HUES6 (cell line): ENCODE measurements at regions not wholly inside any gene's neighbourhood (a gene's known extent, or its start where the extent isn't known, plus 50 kb on each side); places are given as distances from the start of the nearest gene placed in this dataset.

ENCODE experiments used
- H3K27ac ChIP-seq: 2 replicates; pipeline ENCODE4 v1.7.0; 2013; ENCODE audit warnings: low read depth, mild to moderate bottlenecking, low read length, inconsistent platforms
- H3K27me3 ChIP-seq: 2 replicates; pipeline ENCODE4 v1.6.1; 2013; ENCODE audit warnings: low read length; ENCODE audit not compliant: control insufficient read depth, insufficient read depth
- H3K36me3 ChIP-seq: 2 replicates; pipeline ENCODE4 v1.6.1; 2013; ENCODE audit warnings: low read length; ENCODE audit not compliant: control insufficient read depth, insufficient read depth
- H3K4me1 ChIP-seq: 2 replicates; pipeline ENCODE4 v1.6.1; 2013; ENCODE audit warnings: low read length; ENCODE audit not compliant: control insufficient read depth, insufficient read depth
- H3K4me3 ChIP-seq: 2 replicates; pipeline ENCODE4 v1.5.1; 2013; ENCODE audit warnings: low read depth, low read length
- H3K9ac ChIP-seq: one replicate; pipeline ENCODE4 v1.6.1; 2013; ENCODE audit warnings: mild to moderate bottlenecking, low read length
- H3K9me3 ChIP-seq: 2 replicates; pipeline ENCODE4 v1.6.1; 2013; ENCODE audit warnings: low read depth, low read length; ENCODE audit not compliant: control insufficient read depth, insufficient read depth

DNA sequence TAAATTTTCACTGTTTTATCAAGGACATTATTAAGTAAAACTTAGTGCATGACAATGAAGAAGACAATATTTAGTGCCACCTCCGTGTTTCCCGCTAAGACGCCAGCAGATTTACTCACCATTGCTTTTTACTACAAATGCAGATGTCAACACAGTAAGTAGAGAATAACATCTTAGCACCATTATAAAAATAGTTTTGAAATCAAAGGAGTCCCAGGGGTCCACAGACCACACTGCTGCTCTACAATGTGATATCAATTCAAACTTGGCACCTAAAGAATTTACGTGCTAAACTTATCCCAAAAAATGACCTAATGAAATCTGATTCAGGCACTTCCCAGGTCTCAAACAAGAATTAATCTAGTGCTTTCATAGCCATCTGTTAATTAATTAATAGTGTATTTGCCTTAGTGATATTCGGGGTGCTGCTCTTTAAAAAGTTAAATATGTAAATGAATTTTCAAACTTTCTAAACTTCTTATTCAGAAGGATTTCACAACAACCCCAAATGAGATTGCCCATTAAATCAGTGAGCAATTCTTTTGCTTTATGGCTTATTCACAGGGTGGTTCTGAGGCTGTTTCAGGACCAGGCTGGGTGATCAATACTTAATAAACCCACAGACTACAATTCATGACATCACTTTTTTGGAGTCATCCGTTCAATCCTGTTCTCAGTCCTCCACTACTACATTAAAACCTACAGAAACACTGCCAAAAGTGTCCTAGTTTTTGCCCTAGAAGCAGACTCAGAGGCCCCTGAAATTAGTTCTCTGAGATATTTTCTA lies 161.3 kb upstream of the LMNTD1 start:
- H3K27me3 ChIP-seq: no peaks in the 10 kb centered on the region
- H3K36me3 ChIP-seq: no peaks in the 10 kb centered on the region
- H3K4me3 ChIP-seq: no peak overlapping the region
- H3K9ac ChIP-seq: no peak overlapping the region
- H3K27ac ChIP-seq: no peak overlapping the region
- H3K4me1 ChIP-seq: peaks cover 5% of the 10 kb centered on the region; the same call in 1 of the 2 replicates
- peaks cover 19% of the 10 kb centered on the region for H3K9me3 ChIP-seq

DNA sequence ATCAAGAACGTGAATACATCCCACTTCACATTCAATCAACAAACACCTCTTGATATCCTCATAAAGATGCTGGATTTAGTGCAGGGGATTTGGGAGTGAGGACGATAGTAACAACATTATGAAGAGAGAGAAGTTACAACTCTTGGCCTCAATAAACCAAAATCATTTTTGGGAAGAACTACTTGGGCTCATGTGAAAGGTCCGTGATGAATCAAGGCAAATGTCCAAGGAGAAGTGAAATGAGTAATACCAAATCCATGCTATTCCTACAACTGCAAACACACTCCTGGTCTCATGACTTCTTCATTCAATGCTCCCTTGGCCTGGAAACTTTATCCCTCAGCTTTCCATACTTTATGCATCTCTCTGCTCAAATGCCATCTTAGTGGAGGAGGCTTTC lies 162.0 kb upstream of the LMNTD1 start:
- no peak overlapping the region for H3K4me3 ChIP-seq
- no peak overlapping the region for H3K27ac ChIP-seq
- H3K9ac ChIP-seq: no peak overlapping the region
- peaks cover 18% of the 10 kb centered on the region for H3K9me3 ChIP-seq
- no peaks in the 10 kb centered on the region for H3K27me3 ChIP-seq
- peaks cover 5% of the 10 kb centered on the region; the same call in 1 of the 2 replicates for H3K4me1 ChIP-seq
- H3K36me3 ChIP-seq: no peaks in the 10 kb centered on the region

DNA sequence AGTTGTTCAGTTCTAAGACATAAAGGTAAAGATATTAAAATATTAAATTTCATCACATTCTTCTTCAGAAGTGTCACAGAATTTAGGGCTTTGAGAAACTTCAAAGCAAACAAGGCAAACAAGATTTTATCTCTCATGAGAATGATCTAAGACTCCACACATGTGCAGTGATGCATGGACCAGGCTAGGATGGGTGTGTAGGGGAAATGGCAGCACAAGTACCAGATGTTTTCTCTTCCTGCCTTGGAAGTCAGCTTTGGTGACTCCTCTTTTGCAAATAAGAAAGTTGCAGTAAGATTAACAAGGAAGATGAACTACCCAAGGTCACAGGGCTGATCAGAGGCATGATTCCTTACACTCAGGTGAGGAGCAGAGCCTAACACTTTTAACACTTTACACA lies 163.8 kb upstream of the LMNTD1 start:
- no peak overlapping the region for H3K27ac ChIP-seq
- no peaks in the 10 kb centered on the region for H3K27me3 ChIP-seq
- peaks cover 5% of the 10 kb centered on the region for H3K9me3 ChIP-seq
- no peaks in the 10 kb centered on the region for H3K36me3 ChIP-seq
- H3K9ac ChIP-seq: no peak overlapping the region
- H3K4me3 ChIP-seq: no peak overlapping the region
- H3K4me1 ChIP-seq: peaks cover 5% of the 10 kb centered on the region; the same call in 1 of the 2 replicates

DNA sequence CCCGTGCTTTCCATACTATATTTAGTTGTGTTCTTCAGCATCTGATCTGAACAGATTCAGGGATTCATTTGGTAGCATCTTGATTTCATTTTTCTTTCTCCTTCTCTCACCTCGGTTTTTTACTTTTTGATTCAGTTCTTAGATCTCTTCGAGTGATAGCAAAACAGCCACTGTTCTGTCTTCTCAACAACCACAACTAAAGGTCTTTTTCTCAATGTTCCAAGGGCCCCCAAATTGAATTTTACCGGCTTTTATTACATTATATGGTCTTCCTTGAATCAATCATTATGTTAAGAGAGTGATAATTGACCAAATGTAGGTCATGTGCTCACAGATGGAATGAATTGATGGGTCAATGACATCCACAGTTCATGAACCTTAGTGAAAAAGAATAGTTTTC lies 164.5 kb upstream of the LMNTD1 start:
- Histone ChIP-seq H3K27me3 (no peaks in the 10 kb centered on the region), H3K9me3 (no peaks in the 10 kb centered on the region), H3K27ac (no peak overlapping the region), H3K4me1 (peaks cover 5% of the 10 kb centered on the region; the same call in 1 of the 2 replicates), H3K9ac (no peak overlapping the region), H3K4me3 (no peak overlapping the region), H3K36me3 (no peaks in the 10 kb centered on the region)

DNA sequence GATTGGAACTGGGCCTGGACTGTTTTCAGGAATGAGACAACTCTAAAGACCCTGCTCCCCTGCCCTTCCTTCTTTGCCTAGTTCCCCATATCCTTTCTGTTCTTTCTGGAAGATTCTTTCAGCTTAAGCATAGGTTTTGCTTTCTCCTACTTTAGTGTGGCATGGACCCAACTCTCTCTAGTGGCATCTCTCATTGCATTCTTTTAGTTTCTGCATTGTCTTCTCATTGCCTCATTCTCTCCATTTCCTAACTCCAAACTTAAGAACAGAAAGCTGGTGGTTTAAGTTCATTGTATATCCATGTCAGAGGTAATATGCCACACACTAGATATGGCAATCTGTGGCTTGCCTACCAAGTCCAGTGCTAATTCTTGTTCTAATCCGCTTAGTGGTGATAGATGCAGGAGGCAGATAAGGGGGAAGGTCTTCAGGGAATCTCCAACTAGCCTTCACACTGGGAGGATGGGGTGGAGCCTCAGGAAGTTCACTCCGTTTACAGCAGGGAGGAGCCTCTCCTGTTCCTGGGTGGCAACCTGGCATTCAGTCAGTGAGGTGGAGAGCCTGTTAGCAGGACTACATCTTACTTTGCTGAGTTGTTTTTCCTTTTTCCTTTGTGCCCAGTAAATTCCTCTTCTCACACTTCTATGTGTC lies 165.1 kb upstream of the LMNTD1 start:
- Histone ChIP-seq H3K4me3 (no peak overlapping the region), H3K9ac (no peak overlapping the region), H3K27me3 (no peaks in the 10 kb centered on the region), H3K4me1 (peaks cover 5% of the 10 kb centered on the region; the same call in 1 of the 2 replicates), H3K27ac (no peak overlapping the region), H3K9me3 (no peaks in the 10 kb centered on the region), H3K36me3 (no peaks in the 10 kb centered on the region)

DNA sequence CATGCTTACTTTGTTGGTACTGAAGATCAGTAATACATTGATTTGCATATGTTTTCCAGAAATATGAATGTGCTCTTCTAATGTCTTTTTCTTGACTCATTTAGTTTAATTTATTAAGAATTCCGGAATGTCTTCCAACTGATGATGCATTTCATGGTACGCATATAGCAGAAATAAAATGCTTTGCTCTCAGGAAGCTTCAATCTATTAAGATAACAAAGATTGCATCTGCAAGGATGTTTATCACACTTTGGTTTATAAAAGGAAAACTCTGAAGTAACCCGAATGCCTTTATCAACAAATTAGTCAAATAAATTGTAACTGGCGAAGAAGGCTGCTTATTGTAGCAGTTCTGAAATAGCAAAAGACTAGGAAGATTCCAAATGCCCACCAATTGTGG lies 166.4 kb upstream of the LMNTD1 start:
- peaks cover 5% of the 10 kb centered on the region; the same call in 1 of the 2 replicates for H3K4me1 ChIP-seq
- no peaks in the 10 kb centered on the region for H3K9me3 ChIP-seq
- H3K27me3 ChIP-seq: no peaks in the 10 kb centered on the region
- no peak overlapping the region for H3K9ac ChIP-seq
- H3K27ac ChIP-seq: no peak overlapping the region
- no peak overlapping the region for H3K4me3 ChIP-seq
- H3K36me3 ChIP-seq: no peaks in the 10 kb centered on the region

DNA sequence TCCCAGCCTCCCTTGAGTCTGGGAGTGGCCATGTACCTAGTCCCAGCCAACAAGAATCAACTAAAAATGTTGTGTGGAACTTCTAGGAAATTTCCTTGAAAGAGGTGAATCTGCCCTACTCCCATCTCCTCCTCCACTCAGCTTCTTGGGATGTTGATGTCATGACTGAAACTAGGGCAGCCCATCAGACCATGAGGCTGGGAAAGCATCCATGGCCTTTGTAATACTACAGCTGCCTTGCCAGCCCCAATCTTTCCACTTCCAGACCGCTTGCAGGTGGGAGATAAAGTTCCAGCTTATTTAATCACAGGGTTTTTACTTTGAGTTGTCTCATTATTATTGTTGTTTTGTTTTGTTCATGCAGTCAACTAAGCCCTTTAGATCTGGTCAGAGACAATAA lies 170.3 kb upstream of the LMNTD1 start:
- Histone ChIP-seq H3K9me3 (no peaks in the 10 kb centered on the region), H3K27ac (no peak overlapping the region), H3K27me3 (no peaks in the 10 kb centered on the region), H3K9ac (no peak overlapping the region), H3K4me1 (peaks cover 5% of the 10 kb centered on the region; the same call in 1 of the 2 replicates), H3K4me3 (no peak overlapping the region), H3K36me3 (no peaks in the 10 kb centered on the region)

DNA sequence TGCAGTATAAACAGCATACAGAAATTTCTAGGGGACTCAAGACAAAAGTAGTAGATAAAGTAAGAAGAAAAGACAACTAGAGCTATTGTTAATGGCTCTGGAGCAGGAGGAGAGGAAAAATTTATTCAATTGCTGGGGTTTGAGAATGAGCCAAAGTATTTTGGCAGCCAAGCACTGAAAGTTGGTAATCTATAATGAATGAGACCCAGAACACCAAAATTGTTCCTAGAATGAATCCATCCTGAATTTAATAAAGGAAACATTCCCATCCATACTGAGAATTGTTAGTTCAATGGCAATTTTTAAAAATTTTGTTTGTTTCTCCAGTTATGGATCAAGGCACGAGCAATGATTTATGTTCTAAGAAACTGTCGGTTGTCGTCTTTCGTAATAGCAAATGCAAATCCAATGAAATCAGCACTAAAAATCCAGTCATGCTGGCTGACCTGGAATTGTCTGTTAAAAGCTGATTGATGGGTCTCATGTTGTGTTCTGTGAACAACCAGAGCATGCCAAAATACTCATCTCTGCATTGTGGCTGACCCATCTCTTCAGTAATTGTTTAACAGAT lies 170.9 kb upstream of the LMNTD1 start:
- Histone ChIP-seq H3K27me3 (no peaks in the 10 kb centered on the region), H3K9ac (no peak overlapping the region), H3K27ac (no peak overlapping the region), H3K36me3 (no peaks in the 10 kb centered on the region), H3K9me3 (no peaks in the 10 kb centered on the region), H3K4me3 (no peak overlapping the region), H3K4me1 (no peaks in the 10 kb centered on the region)

DNA sequence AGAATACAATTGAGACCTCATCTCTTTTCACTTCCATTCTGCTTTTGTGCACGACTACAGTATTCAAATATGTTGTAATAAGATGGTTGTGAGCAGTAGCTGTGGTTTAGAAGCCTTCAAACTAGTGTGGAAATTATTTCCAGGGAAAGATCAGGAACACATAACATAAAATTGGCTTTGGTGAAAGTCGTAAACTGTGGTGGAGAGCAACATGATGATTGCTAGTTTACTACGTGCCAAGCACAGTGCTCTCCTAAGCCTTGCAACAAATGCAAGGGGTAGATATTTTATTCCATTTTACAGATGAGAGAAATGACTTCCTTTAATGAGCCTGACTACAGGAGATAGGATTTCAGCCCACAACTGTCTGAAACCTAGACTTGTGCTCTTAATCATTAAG lies 172.4 kb upstream of the LMNTD1 start:
- Histone ChIP-seq H3K36me3 (no peaks in the 10 kb centered on the region), H3K9me3 (no peaks in the 10 kb centered on the region), H3K4me1 (peaks cover 5% of the 10 kb centered on the region; the same call in 1 of the 2 replicates), H3K4me3 (no peak overlapping the region), H3K9ac (no peak overlapping the region), H3K27me3 (no peaks in the 10 kb centered on the region), H3K27ac (no peak overlapping the region)

DNA sequence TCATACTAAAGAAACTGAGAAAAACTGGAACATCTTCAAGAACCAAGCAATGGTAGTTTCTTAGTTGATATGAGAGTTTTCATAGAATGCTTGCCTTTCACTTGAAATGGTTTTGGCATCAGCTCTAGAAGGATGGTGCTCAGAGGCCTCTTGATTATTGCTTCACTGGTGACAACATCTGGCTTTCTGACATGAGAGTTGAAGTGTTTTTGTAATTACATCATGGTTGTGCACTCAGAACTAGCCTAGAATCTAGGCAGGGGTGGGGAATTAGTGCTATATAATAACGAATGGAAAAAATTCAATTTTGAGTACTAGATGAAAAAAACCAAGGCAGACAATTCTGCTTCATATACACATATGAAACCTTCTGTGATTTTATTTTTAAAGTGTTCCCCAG lies 172.8 kb upstream of the LMNTD1 start:
- Histone ChIP-seq H3K36me3 (no peaks in the 10 kb centered on the region), H3K9me3 (no peaks in the 10 kb centered on the region), H3K4me3 (no peak overlapping the region), H3K27ac (no peak overlapping the region), H3K4me1 (peaks cover 10% of the 10 kb centered on the region), H3K27me3 (no peaks in the 10 kb centered on the region), H3K9ac (no peak overlapping the region)

DNA sequence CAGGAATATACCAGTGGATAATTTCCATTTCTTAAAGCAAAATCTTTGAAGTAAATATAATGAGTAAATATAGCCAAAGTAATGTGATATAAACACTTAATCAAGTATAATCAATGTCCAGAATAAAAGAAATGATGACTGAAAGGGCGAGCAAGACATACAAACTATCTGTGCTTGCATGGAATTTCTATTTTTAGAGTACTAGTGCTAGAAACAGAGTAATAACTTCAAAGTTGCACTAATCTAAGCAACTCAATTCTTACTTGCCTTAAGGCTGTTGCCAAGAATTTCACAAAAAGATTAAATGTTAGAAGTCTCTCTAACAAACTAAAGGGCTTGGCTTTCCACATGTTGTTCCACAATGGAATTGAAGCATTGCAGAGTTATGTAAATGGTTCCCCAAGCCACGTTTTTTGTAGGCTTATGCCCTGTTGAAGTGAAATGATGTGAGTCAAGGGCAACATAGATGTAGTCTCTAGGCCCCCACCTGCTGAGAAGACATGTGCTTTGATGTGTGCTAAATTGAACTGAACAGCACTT lies 175.0 kb upstream of the LMNTD1 start:
- no peak overlapping the region for H3K4me3 ChIP-seq
- H3K27me3 ChIP-seq: no peaks in the 10 kb centered on the region
- H3K9me3 ChIP-seq: no peaks in the 10 kb centered on the region
- no peaks in the 10 kb centered on the region for H3K36me3 ChIP-seq
- no peak overlapping the region for H3K27ac ChIP-seq
- no peak overlapping the region for H3K9ac ChIP-seq
- H3K4me1 ChIP-seq: peaks cover 11% of the 10 kb centered on the region
